NCI-H1436 (cell line): ENCODE measurements at regions not wholly inside any gene's neighbourhood (a gene's known extent, or its start where the extent isn't known, plus 50 kb on each side); places are given as distances from the start of the nearest gene placed in this dataset.

Experiments
- DNase-seq: peaks from one replicate; lab custom pipeline; 2025; lab: John Stamatoyannopoulos, UW

DNA sequence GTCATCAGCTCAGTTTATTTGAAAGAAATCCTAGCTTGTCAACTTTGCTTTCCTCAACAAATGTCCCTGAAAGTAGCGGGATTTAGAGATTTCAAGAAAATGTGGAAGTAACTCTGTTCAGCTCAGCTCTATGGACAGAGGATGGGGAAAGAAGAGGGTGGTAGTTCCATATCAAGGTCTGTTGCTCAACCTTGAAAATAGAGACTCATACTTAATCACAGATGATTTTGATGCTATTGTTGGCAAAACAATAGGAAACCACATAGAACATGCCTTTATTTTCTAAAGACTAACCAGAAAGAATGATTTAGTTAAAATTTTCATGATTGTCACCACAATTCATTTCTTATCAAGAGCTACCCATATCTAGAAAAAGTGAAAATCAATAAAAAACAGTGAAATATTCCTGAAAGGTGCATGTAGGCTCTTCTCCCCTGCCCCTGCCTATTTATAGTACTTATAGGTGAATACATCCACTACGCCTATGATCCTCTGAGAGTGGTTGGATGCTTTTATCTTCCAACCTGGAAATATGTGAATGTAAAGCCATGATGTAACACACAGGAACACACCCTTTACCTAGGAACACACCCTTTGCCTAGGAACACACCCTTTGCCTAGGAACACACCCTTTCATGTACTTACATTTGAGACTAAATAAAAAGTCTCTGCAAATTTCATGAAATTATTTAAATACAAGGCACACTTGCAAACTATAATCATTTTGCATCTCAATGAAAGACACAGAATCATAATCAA lies 65.8 kb downstream of the ETAA1 start:
- no peak for DNase-seq

GRCh38 chr2:67463810-67464209 lies 66.7 kb downstream of the ETAA1 start:
- DNase-seq = peak; percentile 85

DNA sequence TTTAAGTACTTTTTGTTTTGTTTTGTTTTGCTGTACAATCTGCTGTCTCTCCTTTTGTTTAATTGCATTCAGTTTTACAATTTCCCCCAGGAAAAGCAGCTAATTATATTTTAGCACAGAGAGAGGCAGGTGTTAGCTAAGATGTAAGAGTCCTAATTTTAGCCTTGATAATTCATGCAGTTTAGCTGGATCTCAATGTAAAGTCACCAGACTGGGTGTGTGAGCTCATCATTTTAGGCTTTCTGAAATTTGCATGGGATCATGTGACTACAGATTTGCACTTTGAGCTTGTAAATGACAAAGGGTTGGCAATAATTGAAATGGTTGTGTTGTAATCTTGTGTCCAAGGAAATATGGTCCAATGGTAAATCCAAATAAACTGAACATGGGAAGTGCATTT lies 68.5 kb downstream of the ETAA1 start:
- peak; percentile 79 for DNase-seq

- DNase-seq = no peak
These were observed 69.6 kb downstream of the ETAA1 start for GRCh38 chr2:67466734-67467133.

- no peak for DNase-seq
These were observed 74.5 kb downstream of the ETAA1 start for GRCh38 chr2:67471681-67472080.

GRCh38 chr2:67476809-67477790 lies 80.0 kb downstream of the ETAA1 start:
- DNase-seq = no peak

DNA sequence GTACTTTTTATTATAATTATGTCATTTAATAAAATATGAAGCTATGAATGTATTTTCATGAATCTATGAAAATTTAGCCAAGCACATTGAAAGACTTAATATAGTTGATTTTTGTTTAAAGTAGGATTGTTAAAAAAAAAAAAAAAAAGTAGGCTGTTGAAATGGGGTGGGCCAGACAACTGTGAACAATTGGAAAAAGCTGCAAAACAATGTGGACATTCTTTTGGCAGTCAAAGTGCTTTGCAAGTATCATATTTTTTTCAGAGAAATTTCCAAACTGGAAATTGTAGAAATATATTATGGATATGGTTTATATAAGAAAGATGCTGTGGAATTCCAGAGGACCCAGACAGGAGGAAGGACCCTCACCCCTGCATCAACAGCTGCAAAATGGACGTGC lies 82.1 kb downstream of the ETAA1 start:
- no peak for DNase-seq

GRCh38 chr2:67485431-67485830 lies 88.3 kb downstream of the ETAA1 start:
- no peak for DNase-seq

DNA sequence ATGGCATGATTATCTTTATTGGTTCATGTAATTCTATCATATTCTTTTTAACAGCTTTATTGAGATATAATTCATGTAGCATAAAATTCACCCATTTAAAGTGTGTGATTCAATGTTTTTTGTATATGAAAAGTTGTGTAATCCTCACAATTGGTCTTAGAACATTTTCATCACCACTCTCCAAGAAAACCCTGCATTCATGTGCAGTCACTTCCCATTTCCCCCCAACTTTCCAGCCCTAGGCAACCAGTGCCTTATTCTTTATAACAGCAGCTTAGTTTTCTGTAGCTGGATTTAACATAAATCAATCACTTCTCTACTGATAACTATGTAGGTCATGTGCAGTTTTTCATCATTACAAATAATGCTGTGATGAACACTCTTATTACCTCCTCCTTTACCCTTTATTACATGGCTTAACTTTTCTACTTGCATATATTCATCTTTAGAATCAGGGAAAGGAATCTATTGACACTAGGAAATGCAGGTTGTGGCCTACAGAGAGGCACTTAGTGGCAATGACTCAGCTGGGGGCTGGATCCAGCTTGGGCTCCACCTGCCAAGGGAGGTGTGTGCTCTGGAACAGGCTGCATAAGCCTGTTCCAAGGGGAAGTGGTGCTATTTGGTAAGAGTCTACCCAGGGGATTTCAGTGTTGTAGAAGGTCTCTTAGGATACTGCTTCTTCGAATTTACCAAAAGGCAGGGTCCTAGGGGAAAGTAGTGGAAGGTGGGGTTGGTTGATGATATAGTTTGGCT lies 89.1 kb downstream of the ETAA1 start:
- DNase-seq = no peak

GRCh38 chr2:67487993-67488392 lies 90.9 kb downstream of the ETAA1 start:
- DNase-seq = no peak

DNA sequence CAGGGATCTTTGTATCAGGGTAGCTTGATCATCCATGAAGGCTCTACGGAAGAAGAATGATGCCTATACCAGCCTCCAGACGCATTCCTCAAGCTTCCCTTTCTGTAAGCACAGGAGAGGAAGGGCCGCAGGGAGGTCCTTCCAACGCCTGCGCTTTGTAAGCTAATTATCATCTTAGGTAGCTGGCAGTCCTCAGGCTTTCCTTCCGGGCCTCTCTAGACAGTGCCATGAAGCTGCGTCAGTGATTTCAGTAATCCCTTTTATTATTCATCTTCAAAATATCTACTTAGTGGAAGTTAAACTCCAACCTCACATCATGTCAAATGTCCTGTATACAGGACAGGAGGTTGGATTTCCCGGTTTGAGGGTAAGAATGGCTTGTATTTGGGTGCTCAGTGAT lies 92.3 kb downstream of the ETAA1 start:
- DNase-seq = no peak

DNA sequence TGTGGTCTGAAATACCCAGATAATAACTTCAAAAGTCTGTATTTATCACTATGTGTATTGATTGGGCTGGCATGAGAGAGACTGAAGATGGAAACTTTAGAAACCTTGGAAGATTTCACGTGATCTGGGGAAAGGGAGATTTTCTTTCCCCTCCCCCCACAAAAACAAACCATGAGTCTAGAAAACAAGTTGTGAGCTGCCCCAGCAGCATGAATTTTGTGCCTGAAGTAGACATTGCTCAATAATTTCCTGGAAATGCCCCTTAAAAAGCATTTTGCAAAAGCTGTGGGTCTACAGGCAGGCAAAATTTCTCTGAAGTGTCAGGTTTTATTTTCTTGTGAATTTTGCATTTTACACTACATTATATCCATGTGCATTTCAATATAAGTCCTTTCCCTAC lies 101.8 kb downstream of the ETAA1 start:
- no peak for DNase-seq

DNA sequence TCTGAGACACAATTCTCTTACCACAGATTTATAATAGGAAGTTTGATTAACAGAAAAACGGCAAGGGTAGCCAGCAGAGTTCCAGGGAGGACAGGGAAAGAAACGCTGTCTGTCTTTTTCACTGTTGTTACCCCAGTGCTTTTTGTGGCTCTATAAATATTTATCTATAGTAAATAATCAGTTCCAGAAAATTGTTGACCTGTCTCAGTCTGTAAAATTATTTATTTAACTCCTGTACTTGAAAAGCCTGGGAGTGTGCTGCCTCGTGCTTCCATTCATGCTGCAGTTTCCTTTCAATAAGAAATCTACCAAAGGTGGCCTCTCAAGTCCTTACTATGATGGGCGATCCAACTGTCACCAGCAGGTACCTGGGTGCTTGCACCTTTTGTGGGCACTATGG lies 102.9 kb downstream of the ETAA1 start:
- no peak for DNase-seq

DNA sequence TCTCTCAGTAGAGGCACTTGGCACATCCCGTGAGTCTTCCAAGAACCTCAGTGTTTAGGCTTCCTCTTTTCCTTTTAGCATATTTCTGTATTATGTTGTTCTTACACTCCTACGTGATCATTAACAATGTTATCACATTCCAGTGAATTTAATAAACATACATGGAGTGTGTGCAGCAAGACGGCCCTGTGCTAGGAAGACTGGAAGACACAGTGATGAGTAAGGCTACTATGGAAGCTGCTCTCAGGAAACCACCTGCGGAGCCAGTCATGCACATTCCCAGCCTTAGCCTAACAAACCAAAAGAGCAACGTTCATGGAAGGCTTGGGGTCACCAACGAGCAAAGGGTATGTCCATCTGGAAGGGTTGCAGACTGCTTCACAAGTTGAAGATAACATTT lies 103.4 kb downstream of the ETAA1 start:
- no peak for DNase-seq

DNA sequence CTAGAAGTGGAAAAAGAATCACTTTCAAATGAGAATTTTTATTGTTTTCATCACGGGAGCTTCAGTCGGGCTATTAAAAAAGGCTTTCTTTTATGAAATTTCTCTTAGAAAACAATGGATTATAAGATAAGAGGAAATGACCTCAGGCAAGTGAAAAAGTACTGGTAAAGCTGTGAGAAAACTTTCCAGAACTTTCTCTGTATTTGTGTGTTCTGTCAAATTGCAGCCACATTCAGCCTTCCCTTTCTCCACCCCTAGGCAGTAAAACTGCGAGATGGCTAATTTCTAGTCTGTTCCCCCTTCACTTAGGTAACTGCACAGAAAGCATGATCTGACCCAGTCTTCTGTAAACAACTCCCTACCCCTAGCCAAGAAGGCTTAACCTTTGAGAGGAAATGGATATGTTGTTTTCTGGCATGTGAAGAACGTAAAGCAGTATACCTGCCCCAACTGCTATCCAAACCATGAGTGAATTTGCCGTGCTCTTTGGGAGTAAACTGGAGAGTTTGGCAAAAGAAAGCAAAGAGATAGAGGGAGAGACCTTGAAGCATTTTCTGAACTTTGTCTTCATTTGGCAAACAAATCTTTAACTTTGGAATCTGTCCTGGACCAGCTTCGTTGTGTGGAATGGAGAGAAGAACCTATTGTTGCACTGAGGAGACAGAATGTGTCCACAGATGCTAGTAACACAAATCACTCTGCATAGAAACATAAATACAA lies 105.4 kb downstream of the ETAA1 start:
- no peak for DNase-seq

- DNase-seq = no peak
These were observed 106.1 kb downstream of the ETAA1 start for GRCh38 chr2:67503066-67503795.

DNA sequence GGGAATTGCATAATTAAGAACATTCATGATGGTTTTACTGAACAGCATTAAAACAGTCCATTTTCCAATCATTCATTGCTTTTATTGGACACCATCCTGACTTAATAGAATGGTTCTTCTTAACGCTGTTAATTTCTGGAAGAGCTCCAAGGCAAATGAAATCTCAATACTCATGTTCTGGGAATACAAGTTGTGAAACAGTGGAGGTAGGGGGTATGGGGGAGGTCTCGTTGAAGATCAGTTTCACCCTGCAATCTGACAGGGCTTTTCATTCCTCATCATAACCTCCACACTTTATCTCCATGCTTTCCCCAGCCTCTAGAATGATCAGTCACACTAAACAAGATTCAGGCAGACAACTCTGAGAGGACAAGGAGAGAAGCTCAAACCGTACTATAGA lies 113.6 kb downstream of the ETAA1 start:
- DNase-seq = no peak

DNA sequence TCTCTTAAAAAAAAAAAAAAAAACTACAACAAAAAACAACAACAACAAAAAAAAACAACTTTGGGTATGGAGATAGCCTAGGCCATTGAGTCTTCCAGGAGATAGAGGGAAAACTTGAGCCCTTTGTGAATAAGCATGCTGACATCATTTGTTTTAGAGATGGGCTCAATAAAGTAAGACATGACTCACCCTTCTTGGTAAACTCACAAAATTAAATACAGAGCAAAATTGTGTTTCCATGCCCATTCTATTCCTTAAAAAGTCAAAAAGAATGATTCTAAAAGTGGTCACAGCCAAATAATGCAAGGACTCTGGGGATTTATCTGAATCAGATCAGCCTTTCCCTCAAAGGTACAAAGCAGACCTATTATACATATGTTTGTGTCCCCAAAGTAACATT lies 117.4 kb downstream of the ETAA1 start:
- DNase-seq = no peak

GRCh38 chr2:67515056-67515455 lies 117.9 kb downstream of the ETAA1 start:
- no peak for DNase-seq

DNA sequence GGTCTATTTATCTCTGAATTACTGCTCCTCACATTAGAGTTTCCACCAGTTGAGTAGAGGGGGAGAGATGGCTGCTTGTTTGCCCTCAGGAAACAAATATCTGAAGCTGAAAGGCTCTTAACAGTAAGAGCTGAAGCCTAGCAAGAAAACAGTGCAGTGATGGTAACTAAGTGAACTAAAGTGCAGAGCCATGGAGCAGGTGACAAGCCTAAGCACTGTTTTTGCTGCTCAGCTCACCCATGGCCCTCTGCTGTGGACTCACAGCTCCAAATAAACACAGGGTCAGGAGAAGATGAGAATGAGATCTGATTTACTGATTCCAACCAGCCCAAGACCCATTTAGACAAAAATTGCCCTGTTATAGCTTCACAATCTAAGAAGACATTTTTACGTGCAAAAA lies 118.4 kb downstream of the ETAA1 start:
- DNase-seq = peak; percentile 58

DNA sequence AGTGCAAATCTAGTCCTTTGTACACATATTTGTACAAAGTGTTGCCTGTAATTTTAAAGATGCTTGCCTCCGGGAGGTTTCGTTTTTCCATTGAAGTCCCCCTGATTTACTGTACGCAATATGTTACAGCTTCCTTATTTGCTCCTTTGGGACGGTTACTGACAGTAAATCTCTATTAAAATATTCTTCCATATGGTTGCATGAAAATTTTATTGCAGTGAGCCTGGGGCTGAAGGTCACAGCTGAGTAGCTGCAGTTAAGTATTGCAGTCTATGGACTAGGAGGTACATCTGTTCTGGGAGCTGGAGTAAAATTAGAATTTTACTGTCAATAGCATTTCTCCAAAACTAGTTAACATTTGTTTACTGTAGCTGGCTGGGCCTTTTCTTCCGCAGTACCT lies 119.2 kb downstream of the ETAA1 start:
- DNase-seq = no peak
